HFF-Myc (cell line): ENCODE measurements at regions not wholly inside any gene's neighbourhood (a gene's known extent, or its start where the extent isn't known, plus 50 kb on each side); places are given as distances from the start of the nearest gene placed in this dataset.

Experiments used
- DNase-seq: peaks from one replicate; pipeline ENCODE4 v3.0.0-alpha.2; 2011; ENCODE audit warnings: low read depth; ENCODE audit errors: extremely low read depth
- H3K4me3 ChIP-seq: replicated peaks from 2 replicates; pipeline ENCODE4 v1.5.1; 2011; ENCODE audit warnings: low read depth, mild to moderate bottlenecking, control low read depth, low read length
- TF ChIP-seq, protein P1 (sequence below): IDR thresholded peaks from 2 replicates; pipeline ENCODE4 v1.5.1; 2012; ENCODE audit warnings: mild to moderate bottlenecking, low read depth, low read length, control low read depth; ENCODE audit errors: missing control alignments

DNA sequence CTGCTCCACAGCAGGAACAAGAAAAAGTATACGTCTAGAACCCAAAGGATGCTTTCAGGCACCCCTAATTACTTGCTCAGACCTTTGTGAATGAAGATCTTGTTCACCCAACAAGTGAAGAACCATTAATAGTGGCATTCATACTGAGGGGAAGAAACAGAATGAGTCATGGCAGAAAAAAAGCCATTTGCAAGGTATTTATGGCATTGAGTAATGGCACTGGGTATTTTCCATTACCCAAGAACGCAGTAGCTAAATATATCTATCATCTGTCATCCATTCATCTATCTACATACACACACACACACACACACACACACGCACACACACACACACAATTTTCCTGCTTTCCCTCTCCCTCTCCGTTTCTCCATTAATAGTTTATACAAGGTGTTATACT, 56.4 kb upstream of the XIRP2 start:
- no peak for DNase-seq
- H3K4me3 ChIP-seq: no peak overlapping the region
- TF ChIP-seq, protein P1, sequence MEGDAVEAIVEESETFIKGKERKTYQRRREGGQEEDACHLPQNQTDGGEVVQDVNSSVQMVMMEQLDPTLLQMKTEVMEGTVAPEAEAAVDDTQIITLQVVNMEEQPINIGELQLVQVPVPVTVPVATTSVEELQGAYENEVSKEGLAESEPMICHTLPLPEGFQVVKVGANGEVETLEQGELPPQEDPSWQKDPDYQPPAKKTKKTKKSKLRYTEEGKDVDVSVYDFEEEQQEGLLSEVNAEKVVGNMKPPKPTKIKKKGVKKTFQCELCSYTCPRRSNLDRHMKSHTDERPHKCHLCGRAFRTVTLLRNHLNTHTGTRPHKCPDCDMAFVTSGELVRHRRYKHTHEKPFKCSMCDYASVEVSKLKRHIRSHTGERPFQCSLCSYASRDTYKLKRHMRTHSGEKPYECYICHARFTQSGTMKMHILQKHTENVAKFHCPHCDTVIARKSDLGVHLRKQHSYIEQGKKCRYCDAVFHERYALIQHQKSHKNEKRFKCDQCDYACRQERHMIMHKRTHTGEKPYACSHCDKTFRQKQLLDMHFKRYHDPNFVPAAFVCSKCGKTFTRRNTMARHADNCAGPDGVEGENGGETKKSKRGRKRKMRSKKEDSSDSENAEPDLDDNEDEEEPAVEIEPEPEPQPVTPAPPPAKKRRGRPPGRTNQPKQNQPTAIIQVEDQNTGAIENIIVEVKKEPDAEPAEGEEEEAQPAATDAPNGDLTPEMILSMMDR: no peak

GRCh38 chr2:166825914-166826313, 62.4 kb upstream of the XIRP2 start:
- no peak overlapping the region for H3K4me3 ChIP-seq
- TF ChIP-seq, protein P1: no peak

DNA sequence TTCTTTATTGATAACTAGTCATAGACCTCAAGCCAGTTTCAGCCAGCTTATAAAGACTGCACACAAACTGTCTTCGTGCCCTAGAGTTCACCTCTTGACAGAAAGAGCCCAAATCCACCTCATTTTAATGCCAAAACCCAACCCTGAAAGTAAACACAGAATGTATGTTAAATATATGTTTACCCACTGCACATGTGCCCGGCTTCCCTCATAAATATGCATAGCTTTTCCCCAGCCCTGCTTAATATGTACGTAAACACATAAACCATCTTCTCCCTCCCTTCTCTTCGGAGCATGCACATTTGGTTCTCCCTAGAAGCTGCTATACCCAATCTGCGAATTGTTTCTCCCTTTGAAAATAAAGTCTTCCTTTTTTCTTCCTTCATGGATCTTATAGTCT, 73.9 kb upstream of the XIRP2 start:
- no peak overlapping the region for H3K4me3 ChIP-seq
- TF ChIP-seq, protein P1: no peak
- no peak for DNase-seq

More at GRCh38 chr2:166825914-166826313, 62.4 kb upstream of the XIRP2 start:
- DNase-seq: no peak

DNA sequence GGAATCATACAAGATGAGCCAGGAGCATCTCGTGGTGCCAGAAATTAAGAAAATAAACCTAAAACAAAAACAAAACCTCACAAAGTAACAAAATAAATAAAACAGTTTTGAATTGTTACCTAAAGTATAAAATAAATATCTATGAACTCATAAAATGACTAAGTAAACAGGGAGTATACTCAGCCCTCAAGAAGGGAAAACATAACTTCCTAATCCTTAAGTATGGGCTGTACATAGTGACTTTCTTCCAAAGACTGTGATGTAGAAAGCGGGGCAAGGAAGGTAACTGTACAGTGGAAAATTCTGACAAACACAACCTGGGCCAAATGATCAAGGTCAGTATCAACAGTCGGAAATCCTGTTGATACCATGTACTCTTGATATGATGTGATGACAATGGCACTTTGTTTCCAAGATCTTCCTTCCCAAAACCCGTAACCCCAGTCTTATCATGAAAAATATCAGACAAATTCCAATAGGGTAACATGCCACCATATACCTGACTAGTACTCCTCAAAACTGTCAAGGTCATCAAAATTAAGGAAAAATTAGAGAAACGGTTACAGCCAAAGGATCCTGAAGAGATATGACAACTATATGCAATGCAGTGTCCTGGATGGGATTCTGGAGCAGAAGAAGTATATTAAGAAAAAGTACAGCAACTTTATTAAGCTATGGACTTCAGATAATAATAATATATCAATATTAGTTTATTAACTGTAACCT, 76.0 kb upstream of the XIRP2 start:
- DNase-seq: no peak
- TF ChIP-seq, protein P1: no peak

GRCh38 chr2:166805753-166806152, 82.5 kb upstream of the XIRP2 start:
- DNase-seq: no peak
- H3K4me3 ChIP-seq: no peak overlapping the region
- TF ChIP-seq, protein P1: no peak

More for the DNA sequence above, 76.0 kb upstream of the XIRP2 start:
- H3K4me3 ChIP-seq: no peak overlapping the region

GRCh38 chr2:166803373-166804000, 84.8 kb upstream of the XIRP2 start:
- DNase-seq: no peak
- TF ChIP-seq, protein P1: no peak

DNA sequence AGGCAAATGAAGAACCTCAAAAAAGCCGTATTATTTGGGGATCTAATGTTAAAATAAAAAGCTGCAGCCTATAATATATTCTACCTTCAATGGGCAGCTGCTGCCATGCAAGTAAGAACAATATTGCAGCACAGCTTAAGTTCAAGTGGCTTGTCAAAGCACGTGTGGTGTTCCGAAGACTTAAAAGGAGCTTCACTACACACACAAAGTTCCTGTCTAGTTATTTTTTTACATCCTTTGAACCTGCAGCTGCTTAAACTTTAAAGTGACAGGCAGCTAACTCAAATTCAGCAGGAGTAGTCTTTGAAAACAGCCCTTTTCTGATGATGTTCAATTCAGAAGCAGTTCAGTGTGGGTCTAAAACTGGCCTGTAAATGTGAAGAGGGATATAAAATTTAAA, 85.8 kb upstream of the XIRP2 start:
- TF ChIP-seq, protein P1: no peak
- H3K4me3 ChIP-seq: no peak overlapping the region
- DNase-seq: no peak

More at GRCh38 chr2:166803373-166804000, 84.8 kb upstream of the XIRP2 start:
- H3K4me3 ChIP-seq: no peak overlapping the region
